ENCODE measurements at regions not wholly inside any gene's neighbourhood (a gene's known extent, or its start where the extent isn't known, plus 50 kb on each side); places are given as distances from the start of the nearest gene placed in this dataset.

DNA sequence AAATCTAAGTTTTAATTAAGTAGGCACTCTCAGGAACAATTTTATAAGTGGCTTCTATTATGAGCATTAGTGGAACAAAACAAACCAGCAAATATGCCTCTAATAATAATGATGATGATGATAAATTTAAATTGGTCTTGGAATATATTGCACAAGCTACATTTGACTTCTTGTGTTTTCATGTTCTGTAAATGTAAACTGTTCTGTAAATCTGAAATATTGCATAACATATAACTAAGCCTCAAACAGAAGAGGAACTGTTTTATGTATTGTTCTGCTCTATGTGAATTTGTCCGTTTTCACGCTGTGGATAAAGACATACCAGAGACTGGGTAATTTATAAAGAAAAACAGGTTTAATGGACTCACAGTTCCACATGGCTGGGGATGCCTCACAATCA is 625.2 kb upstream of the CELF2 start:
- TF ChIP-seq GATA3 (IDR thresholded peaks at IDR 0.05; ENCODE audit: low read depth, low read length) = no peak
- TF ChIP-seq GATA2 (IDR thresholded peaks at IDR 0.05; ENCODE audit: low read depth, low read length) = no peak

All from SH-SY5Y (cell line).